ENCODE measurements at regions not wholly inside any gene's neighbourhood (a gene's known extent, or its start where the extent isn't known, plus 50 kb on each side); places are given as distances from the start of the nearest gene placed in this dataset.

DNA sequence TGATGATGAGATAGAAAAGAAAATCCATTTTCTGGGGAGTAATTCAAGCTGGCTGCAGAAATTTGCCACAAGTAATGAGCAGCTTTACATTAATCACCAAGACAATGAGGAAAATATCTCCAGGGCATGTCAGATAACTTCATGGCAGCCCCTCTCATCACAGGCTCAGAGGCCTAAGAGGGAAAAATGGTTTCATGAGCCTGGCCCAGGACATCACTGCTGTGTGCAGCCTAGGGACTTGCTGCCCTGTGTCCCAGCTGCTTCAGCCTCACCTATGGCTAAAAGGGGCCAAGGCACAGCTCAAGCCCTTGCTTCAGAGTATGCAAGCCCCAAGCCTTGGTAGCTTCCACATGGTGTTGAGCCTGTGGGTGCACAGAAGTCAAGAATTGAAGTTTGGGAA is 161.7 kb downstream of the OPA1 start:
- DNase-seq, result no peak

DNA sequence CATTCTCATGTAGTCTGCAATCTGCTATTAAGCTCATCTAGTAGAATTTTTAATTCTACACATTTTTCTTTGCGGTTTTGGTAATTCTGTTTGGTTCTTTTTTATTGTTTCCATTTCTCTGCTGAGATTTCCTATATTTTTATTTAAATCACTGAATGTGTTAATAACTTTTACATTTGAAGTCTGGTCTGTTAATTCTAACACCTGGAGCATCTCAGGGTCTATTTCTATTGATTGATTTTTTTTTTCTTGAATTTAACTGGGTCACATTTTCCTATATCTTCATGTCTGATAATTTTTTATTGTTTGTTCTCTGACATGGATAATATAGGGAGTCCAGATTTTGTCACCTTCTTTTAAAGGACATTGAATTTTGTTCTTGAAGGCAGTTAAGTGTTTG is 163.5 kb downstream of the OPA1 start:
- no peak for DNase-seq

DNA sequence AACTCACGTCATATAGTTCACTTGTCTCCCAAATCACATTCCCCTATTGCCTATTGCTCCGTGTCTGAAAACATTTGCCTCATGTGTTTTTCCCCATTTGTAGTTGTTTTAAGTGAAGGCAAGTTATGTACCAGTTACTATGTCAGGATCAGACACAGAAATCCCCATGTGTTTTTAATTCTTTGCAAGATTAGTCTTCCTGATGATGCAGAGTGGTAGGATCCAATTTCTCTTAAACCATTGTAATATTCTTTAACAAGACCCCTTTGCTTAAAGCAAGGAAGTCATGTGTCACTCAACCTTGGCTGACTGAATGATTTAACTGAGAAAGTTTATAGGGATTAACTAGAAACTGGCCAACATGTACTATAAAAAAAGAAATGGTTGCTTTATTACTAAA is 164.4 kb downstream of the OPA1 start:
- DNase-seq, result no peak

DNA sequence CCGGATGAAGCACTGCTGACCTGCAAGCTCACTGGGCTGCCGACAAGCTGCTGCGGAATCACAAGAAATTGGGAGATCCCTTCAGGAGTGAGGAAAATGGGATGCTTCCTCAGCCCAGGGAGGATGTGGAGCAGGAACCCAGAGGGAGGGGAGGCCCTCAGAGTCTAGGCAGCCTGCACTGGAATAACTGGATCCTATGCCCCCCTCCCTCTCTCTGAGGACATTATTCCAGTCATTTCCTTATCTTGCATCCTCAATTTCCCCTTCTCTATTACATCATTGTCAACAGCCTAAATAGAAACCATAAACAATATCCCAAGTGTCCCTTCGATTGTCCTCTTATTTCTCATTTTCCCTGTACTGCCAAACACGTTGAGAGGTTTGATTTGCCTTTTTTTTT is 169.0 kb downstream of the OPA1 start:
- no peak for DNase-seq

- DNase-seq, result no peak
These were observed 169.6 kb downstream of the OPA1 start for GRCh38 chr3:193762657-193763056.

GRCh38 chr3:193764959-193765358 is 172.0 kb downstream of the OPA1 start:
- no peak for DNase-seq

DNA sequence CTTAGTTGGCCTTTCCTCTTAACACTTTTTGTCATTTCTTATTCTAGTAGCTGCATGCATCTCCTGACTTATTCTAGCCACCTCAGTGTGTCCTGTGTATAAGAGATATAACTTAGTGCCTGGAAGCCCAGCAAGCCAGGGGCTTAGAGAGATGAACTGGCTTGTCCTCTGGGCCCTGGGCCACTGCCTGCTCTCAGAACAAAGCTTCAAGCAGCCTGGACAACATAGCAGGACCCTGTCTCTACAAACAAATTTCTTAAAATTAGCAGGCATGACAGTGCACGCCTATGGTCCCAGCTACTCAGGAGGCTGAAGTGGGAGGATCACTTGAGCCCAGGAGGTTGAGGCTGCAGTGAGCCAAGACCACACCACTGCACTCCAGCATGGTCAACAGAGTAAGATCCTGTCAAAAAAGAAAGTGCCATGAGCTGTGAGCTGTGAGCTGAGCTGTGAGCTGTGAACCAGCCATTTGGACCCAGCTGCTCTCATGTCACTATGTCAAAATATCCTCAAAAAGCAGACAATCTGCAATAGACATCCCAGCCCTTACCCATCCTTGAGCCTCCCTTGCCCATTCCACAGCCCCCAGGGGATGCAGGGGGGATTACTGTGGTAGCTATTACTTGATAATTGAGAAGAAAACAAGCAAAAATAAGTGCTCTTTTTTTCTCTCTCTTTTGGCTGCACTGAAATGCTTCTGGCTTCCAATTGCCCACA is 174.5 kb downstream of the OPA1 start:
- no peak for DNase-seq

DNA sequence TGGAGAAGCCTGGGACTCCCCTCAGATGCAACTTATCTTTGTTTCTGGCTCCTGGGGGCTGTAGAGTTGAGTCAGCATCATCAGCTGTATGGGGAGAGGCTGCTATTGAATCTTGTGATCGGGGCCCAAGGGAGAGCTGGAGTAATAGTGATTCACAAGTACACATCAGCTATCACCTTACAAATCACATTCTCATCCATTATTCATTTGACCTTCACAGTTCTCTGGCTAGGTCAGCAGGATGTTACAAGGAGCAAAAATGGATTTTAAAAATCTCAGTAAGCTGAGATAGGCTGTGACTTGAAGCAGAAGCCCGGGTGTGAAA is 175.0 kb downstream of the OPA1 start:
- DNase-seq, result no peak

DNA sequence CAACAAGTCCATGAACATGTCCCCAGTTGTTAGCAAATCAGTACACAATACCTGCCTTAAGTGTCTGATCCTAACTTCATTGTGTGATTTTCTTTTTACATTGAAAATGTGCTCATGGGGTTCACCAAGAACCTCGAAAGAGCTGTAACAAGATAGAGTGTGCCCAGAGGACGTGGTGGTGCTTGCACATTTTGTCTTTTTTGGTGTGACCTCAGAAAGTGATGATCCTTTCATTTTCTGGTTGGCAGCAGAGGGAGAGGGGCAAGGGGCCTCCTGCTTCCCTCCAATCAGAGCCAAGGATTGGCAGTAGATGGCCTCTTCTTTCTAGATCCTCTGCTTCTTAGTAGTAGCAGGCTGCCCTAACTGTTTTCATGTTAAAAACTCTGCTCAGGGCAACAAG is 176.4 kb downstream of the OPA1 start:
- DNase-seq, result no peak

GRCh38 chr3:193771011-193771652 is 178.1 kb downstream of the OPA1 start:
- no peak for DNase-seq

DNA sequence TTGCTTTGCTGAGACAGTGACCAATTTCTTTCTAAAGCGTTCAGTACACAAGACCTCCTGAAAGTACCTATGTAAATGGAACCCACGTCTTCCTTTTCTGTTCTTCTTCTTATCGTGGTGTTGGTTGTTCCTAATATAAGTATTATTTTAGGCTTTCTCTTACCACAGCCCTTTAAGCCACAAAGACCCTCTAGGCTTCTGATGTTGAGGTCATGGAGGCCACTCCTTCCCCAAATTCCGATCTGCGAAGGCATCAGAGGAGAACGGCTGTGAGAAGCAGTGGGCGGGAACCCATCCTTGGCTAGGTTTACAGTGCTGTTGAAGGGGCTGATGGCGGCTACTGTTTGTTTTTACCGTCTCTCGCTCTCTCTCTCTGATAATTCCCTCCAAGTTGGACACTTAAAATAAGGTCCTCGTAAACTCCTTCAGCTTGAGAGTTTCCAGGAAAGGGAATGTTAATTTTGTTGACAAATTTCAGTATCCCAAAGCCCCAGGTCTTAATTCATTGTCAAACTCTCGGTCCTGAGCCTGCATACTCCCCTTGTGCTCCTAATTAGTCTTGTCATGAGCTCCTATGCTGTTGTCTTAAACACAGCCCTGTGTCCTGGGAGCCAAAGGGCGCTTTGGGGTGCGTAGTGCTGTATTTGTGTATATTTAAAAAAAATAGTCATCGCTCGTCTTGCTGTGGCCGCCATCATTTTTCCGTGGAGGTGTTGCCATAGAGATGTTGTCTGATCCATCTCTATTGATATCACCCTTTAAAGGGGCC is 178.8 kb downstream of the OPA1 start:
- DNase-seq, result no peak

GRCh38 chr3:193772422-193772763 is 179.4 kb downstream of the OPA1 start:
- no peak for DNase-seq

GRCh38 chr3:193773266-193774220 is 180.5 kb downstream of the OPA1 start:
- DNase-seq, result no peak

DNA sequence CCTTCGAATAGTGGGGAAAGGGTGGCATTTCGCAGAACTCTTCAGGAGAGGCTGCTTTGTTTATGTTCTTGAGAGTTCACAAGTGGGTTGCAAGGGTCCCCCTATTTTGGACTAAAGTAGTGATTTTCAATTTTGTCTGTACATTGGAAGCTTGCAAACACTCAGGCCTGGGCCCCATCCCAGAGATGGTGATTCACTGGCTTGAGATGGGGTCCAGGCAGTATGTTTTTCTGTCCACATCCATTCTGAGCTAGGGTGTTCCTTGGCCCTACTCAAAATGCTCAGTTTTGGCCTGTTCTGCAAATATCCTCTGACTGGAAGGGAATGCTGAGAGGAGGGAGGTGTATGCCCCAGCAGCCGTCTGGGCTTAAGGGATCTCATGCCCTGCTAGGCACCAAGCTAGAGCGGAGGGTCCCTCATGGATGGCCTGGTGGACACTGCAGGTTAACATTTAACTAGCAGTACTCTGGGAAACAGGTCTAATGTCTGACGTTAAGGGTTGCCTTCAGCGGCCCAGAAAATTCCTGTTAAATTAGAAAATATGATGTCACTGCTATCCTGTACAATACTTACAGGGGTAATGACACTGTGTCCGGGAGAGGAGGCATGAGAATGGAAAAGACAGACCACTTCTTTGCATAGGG is 181.4 kb downstream of the OPA1 start:
- no peak for DNase-seq

GRCh38 chr3:193774916-193775285 is 181.9 kb downstream of the OPA1 start:
- DNase-seq, result no peak

DNA sequence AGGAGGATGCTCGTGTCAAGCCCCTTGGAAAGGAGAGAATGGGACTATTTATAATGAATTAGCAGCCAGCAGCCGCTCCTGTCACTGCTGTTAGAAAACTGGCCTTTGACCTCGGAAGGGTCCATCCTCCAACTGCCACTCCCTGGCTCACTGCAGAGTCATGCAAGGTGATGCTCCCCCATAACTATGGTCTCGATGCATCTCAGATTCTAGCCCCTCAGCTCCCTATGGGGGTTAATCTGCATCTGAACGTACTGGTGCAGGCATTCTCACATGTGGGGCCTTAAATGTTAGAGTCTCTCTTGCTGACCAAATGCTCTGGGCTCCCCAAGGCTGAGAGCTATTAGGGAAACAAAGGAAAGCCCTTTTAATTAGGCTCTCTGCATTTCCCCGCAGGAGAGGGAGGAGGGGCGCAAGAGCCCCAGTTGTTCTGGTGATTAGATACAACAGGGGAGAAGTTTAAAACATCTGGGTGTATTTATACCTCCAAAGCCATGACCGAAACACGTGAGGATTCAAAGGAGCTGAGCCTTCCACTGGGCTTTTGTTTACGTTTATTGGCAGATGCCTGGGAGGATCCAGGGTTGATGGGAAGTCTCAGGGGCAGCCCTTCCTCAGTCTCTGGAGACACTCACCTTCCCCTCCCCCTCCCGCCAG is 182.5 kb downstream of the OPA1 start:
- DNase-seq, result no peak

DNA sequence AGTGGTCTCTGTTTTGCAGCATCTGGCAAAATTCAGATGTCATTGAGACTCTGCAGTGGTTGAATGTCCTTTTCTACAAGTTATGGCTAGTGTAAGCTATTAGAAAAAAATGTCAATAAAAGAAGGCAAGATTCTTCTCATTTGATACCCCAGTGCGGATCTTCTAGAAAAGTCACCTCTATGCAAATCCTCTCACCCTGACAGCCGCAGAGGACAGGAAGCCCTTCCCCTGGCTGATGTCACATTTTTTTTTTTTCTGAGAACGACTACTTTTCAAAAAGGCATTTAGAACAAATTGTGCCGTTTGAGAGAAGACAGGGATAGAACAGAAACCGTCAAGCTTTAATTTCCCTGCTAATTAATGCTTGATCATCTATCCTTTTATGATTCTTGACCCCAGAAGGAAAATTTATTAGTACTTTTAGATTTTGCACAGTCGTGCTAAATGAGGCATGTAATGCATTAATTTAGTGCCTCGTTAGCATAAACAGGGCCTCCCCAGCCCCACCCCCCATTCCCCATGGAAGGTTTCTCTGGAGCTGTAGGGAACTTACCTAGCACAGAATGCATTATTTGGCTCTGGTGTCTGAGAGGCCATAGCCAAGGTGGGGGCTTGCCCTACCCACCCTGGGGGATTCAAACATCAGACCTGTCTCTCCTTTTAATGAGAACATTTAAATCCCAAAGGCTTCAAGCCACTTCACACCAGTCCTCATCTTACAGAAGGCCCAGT is 183.8 kb downstream of the OPA1 start:
- no peak for DNase-seq

- DNase-seq, result no peak
These were observed 184.5 kb downstream of the OPA1 start for GRCh38 chr3:193777524-193777923.

- DNase-seq, result no peak
These were observed 185.7 kb downstream of the OPA1 start for GRCh38 chr3:193778676-193779075.

DNA sequence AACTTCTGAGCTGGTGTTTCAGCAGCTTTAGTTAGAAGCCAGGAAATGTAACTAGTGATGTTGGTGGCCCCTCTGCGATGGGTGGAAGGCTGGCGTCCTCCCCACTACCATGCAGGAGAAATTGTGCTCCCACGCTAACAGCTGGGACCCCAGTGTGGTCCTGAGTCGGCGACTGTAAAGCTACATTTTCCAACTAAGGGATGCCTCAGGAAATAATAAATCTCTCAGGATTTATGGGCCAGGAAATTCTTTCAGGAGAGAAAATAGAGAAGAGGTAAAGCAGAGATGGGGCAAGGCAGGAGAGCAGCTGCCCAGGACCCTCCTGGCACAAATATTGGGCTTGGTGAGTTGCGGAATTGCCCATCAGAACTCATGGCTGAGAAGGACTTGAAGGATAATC is 186.9 kb downstream of the OPA1 start:
- DNase-seq, result no peak

DNA sequence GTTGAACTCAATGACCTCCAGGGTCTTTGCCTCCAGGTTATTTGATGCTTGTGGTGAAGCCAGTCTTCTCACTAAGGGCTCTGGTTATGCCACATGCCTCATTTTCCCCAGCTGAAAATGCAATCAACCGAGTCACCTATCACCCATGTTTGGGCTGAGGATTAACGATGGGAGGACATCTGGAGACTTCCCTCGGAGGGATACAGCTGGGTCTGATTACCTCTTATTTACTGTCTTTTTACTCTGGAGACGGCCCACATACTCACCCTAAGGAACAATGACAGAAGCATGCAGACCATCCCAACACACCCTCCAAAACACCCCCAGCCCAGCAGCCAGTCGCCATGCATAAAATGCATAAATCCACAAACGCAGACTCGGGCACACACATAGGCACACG is 187.4 kb downstream of the OPA1 start:
- no peak for DNase-seq
